Spleen (tissue), 7 donors: ENCODE measurements at regions not wholly inside any gene's neighbourhood (a gene's known extent, or its start where the extent isn't known, plus 50 kb on each side); places are given as distances from the start of the nearest gene placed in this dataset.

ENCODE experiments used
- CTCF ChIP-seq, 11 experiments: fragments of 200-600 bp in 7 of 11; fragments of 450-650 bp in 4 of 11; sonication (generic) in 4 of 11; IDR thresholded peaks in 8 of 11; conservative IDR thresholded peaks in 3 of 11; 1 replicate in 7 of 11; 2 replicates in 4 of 11; pipeline versions ENCODE4 v1.4.0 to v1.8.0; 2016 to 2021; ENCODE audit warnings: antibody characterized with exemption in 11 of 11, inconsistent platforms in 4 of 11, mild to moderate bottlenecking in 1 of 11
- POLR2A ChIP-seq, 3 donors: fragments of 450-650 bp; IDR thresholded peaks; one replicate each; pipeline ENCODE4 v1.5.1; 2017; ENCODE audit warnings: antibody characterized with exemption in 3 of 3, mild to moderate bottlenecking in 1 of 3
- POLR2AphosphoS5 ChIP-seq, 3 donors: sonication (generic); formaldehyde crosslinking; IDR thresholded peaks; one replicate each; pipeline ENCODE4 v1.5.1; 2017; ENCODE audit warnings: antibody characterized with exemption in 3 of 3
- donor health status: DM: no; HTN: no; CAD: no; lungs with moderate emphysema.
- donor health status: DM: no; HTN: no; CAD: no.
- donor health status: DM: no; HTN: no; CAD: no.

- TF ChIP-seq POLR2AphosphoS5 (IDR thresholded peaks at IDR 0.05): no peak
- no peak for TF ChIP-seq CTCF (IDR thresholded peaks at IDR 0.05 in 8 of 11, conservative IDR thresholded peaks at IDR 0.05 in 3 of 11)
- no peak for TF ChIP-seq POLR2A (IDR thresholded peaks at IDR 0.05)
Observed at GRCh38 chr20:43241057-43241702, 51.5 kb upstream of the PTPRT start.
